Stimulated activated CD8-positive, alpha-beta memory T cell treated with anti-CD3 and anti-CD28 coated beads, Interleukin-12 subunit alpha, Interleukin-12 subunit beta, amount 100 ng/mL, for 4 hours (primary cell): ENCODE measurements at regions not wholly inside any gene's neighbourhood (a gene's known extent, or its start where the extent isn't known, plus 50 kb on each side); places are given as distances from the start of the nearest gene placed in this dataset.

Source experiments
- DNase-seq: peaks from one replicate; pipeline ENCODE4 v3.0.0-alpha.2; 2020; ENCODE audit warnings: low read depth

- no peak for DNase-seq
Observed at GRCh38 chr13:29903543-29903942, 53.1 kb upstream of the UBL3 start.

GRCh38 chr13:29902632-29903305 lies 52.4 kb upstream of the UBL3 start:
- DNase-seq = no peak

- DNase-seq = peak; percentile 7
Observed at GRCh38 chr13:29901710-29902631, 51.6 kb upstream of the UBL3 start.
